HFFc6 (cell line): ENCODE measurements at regions not wholly inside any gene's neighbourhood (a gene's known extent, or its start where the extent isn't known, plus 50 kb on each side); places are given as distances from the start of the nearest gene placed in this dataset.

ENCODE experiments used
- DNase-seq: peaks from one replicate; pipeline ENCODE4 v3.0.0-alpha.2; 2018
- H3K27ac Mint-ChIP-seq: 2 replicates; pipeline ENCODE4 v1.8.0; 2020; ENCODE audit warnings: mild to moderate bottlenecking, mixed read lengths
- H3K27me3 Mint-ChIP-seq: 2 replicates; pipeline ENCODE4 v1.8.0; 2021; ENCODE audit warnings: mild to moderate bottlenecking, moderate library complexity, mixed read lengths; ENCODE audit not compliant: insufficient read depth
- H3K36me3 Mint-ChIP-seq: 2 replicates; pipeline ENCODE4 v1.8.0; 2021; ENCODE audit warnings: low read depth, mixed read lengths
- H3K4me1 Mint-ChIP-seq: 2 replicates; pipeline ENCODE4 v1.8.0; 2020; ENCODE audit warnings: low read depth, mixed read lengths
- H3K4me3 Mint-ChIP-seq: 2 replicates; pipeline ENCODE4 v1.8.0; 2020; ENCODE audit warnings: mild to moderate bottlenecking, moderate library complexity, mixed read lengths
- H3K9me3 Mint-ChIP-seq: 2 replicates; pipeline ENCODE4 v1.8.0; 2020; ENCODE audit warnings: mild to moderate bottlenecking, mixed read lengths
- TF ChIP-seq, protein P1 (sequence below): fragments of 200-600 bp; sonication (generic); IDR thresholded peaks from 2 replicates; pipeline ENCODE4 v1.5.0; 2021; ENCODE audit warnings: antibody characterized with exemption, mild to moderate bottlenecking

DNA sequence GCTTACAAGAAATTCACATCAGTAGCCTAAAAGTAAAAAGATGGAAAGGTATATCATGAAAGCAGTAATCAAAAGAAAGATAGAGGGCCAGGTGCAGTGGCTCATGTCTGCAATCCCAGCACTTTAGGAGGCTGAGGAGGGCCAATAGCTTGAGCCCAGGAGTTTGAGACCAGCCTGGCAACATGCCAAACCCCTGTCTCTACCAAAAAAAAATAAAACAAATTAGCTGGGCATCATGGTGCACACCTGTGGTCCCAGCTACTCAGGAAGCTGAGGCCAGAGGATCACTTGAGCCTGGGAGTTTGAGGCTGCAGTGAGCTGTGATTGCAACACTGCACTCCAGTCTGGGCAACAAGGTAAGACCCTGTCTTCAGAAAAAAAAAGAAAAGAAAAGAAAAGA, 55.5 kb downstream of the GSPT2 start:
- Mint-ChIP-seq H3K4me3 (no peak overlapping the region), H3K36me3 (no peaks in the 10 kb centered on the region), H3K27me3 (no peaks in the 10 kb centered on the region; the same call in 1 of the 2 replicates)

DNA sequence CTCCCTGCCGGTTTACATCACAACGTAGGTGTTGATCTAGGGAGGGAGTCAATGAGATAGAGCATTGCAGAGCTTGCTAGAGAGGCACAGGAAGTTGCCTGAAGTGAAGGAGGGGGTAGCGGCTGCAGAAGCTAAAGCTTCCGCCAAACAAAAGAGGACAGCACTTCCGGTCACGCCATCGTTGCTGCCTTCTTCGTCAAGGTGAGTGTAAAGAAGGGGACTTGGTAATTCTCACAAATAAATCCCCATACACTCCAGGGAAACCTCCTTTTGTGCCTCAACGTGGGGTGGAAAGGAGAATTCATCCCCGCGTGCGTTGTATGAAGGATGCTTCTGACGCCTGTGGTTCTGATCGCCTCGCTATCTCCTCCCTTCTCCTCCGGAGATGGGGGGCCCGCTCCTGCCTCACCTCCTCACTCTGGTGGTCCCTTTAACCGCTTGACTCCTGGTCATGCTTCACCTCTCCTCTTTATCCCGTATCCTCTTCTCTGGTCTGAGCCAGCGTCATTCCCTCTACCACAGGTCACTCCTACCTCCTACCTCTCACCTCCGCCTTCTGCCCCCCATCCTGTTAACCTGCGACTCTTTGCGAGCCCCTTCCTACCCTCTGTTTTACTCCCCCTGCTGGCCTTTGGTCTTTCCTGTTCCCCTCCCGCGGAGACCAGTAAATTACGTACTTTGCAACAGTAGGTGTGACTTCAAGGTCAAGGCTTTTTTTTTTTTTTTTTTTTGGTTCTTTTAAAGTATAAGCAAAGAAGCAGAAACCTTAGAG, 59.9 kb downstream of the GSPT2 start:
- DNase-seq: peak; percentile 26
- Mint-ChIP-seq H3K4me1 (peaks cover 7% of the 10 kb centered on the region), H3K36me3 (peaks cover 5% of the 10 kb centered on the region), H3K9me3 (no peaks in the 10 kb centered on the region), H3K4me3 (peak overlapping the region; percentile 99), H3K27me3 (no peaks in the 10 kb centered on the region), H3K27ac (peak overlapping the region; percentile 94)
- TF ChIP-seq, protein P1, sequence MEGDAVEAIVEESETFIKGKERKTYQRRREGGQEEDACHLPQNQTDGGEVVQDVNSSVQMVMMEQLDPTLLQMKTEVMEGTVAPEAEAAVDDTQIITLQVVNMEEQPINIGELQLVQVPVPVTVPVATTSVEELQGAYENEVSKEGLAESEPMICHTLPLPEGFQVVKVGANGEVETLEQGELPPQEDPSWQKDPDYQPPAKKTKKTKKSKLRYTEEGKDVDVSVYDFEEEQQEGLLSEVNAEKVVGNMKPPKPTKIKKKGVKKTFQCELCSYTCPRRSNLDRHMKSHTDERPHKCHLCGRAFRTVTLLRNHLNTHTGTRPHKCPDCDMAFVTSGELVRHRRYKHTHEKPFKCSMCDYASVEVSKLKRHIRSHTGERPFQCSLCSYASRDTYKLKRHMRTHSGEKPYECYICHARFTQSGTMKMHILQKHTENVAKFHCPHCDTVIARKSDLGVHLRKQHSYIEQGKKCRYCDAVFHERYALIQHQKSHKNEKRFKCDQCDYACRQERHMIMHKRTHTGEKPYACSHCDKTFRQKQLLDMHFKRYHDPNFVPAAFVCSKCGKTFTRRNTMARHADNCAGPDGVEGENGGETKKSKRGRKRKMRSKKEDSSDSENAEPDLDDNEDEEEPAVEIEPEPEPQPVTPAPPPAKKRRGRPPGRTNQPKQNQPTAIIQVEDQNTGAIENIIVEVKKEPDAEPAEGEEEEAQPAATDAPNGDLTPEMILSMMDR: peak; percentile 47; the same call in 1 of the 2 replicates

More for the DNA sequence above, 55.5 kb downstream of the GSPT2 start:
- TF ChIP-seq, protein P1: no peak
- Mint-ChIP-seq H3K9me3 (0 out of 2 replicates have a peak, but pooled peaks cover 2% of the 10 kb centered on the region), H3K27ac (no peak overlapping the region), H3K4me1 (peaks cover 7% of the 10 kb centered on the region)
- DNase-seq: no peak

DNA sequence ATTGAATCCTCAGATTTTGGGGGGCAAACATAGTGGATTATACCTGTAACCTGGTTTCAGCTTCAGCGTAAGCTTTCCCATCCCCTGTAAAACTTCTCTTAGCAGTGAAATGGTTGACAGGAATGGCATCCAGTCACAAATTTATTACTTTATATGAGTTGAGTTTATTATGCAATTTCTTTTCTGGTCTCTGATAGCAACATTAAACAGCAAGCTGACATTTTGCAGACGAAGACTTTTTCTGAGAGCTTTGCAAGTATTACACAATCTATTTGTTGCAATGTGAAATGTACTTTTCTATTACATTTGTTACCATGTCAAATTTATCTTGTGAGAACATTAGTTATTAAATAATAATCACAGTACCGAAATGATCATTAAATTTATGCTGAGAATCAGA, 60.6 kb downstream of the GSPT2 start:
- peaks cover 5% of the 10 kb centered on the region for H3K36me3 Mint-ChIP-seq
- no peaks in the 10 kb centered on the region for H3K9me3 Mint-ChIP-seq
- no peak overlapping the region for H3K27ac Mint-ChIP-seq
- H3K4me1 Mint-ChIP-seq: peaks cover 7% of the 10 kb centered on the region
- H3K27me3 Mint-ChIP-seq: no peaks in the 10 kb centered on the region
- no peak for DNase-seq
- H3K4me3 Mint-ChIP-seq: peak overlapping the region; percentile 99
- TF ChIP-seq, protein P1: no peak

- no peak overlapping the region for H3K4me3 Mint-ChIP-seq
- TF ChIP-seq, protein P1: peak; percentile 38; the same call in 1 of the 2 replicates
- peaks cover 5% of the 10 kb centered on the region for H3K36me3 Mint-ChIP-seq
- DNase-seq: no peak
- H3K4me1 Mint-ChIP-seq: peaks cover 7% of the 10 kb centered on the region
- no peak overlapping the region for H3K27ac Mint-ChIP-seq
- H3K9me3 Mint-ChIP-seq: no peaks in the 10 kb centered on the region
- no peaks in the 10 kb centered on the region for H3K27me3 Mint-ChIP-seq
Observed at GRCh38 chrX:51804741-51805140, 61.5 kb downstream of the GSPT2 start.

DNA sequence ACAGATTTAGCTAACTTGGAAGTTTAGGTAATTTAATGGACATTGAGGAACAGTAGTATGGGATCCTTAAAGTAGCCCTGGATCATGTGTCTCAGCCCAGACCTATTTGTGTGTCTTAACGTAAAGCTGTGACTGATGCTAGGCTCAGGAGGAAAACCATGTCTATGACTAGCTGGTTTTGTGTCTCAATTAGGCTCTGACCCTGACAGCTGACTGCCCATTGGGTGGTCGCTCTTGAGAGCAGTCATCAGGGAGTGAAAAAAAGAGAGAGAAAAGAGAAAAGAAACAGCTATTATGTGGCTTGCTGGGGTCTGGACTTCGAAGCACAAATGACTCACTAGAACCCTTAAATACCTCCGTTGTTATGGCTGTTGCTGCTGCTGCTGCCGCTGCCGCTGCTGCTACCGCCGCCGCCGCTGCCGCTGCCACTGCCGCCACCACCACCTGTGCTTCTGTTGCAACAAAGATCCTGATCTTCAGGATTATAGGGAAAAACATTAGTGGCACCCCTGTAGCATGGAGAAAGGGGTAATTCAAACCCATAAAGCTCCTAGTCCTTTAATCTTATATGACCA, 70.7 kb downstream of the GSPT2 start:
- no peaks in the 10 kb centered on the region for H3K27me3 Mint-ChIP-seq
- H3K4me3 Mint-ChIP-seq: no peak overlapping the region
- no peak overlapping the region for H3K27ac Mint-ChIP-seq
- H3K4me1 Mint-ChIP-seq: no peaks in the 10 kb centered on the region
- TF ChIP-seq, protein P1: no peak
- no peak for DNase-seq
- peaks cover 9% of the 10 kb centered on the region; the same call in 1 of the 2 replicates for H3K36me3 Mint-ChIP-seq
- H3K9me3 Mint-ChIP-seq: no peaks in the 10 kb centered on the region
